ENCODE measurements at regions not wholly inside any gene's neighbourhood (a gene's known extent, or its start where the extent isn't known, plus 50 kb on each side); places are given as distances from the start of the nearest gene placed in this dataset.
A peak's percentile ranks its signal among the peaks of the same experiment; 100 is the strongest.

DNA sequence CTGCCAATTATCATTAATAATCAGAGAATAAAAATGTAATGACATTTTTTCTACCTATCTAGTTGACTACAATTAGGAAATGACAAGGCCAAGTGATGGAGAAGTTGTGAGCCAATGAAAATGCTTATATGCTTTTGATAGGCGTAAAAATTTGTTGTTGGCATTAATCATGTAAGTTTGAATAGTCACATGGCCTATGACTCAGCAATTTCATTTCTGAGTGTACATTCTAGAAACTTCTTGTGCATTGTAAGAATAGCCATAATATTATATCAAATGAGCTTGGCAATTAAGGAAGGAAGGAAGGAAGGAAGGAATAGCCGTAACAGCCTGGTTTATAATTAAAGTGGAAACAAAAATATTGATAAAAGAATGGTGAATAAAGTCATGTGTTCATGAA lies 179.9 kb downstream of the PTH2R start:
- no peak for DNase-seq
- Mint-ChIP-seq H3K9me3 (ENCODE audit: unreplicated experiment) (no peaks in the 10 kb centered on the region), H3K27me3 (ENCODE audit: insufficient read depth, unreplicated experiment) (no peaks in the 10 kb centered on the region), H3K4me3 (ENCODE audit: unreplicated experiment) (no peak overlapping the region), H3K36me3 (ENCODE audit: insufficient read depth, unreplicated experiment) (no peaks in the 10 kb centered on the region), H3K4me1 (ENCODE audit: low read depth, unreplicated experiment) (no peaks in the 10 kb centered on the region), H3K27ac (ENCODE audit: unreplicated experiment) (no peak overlapping the region)
- BruUV-seq (replicated peaks): no TSS peak
- Histone ChIP-seq H3K9me3 (no peaks in the 10 kb centered on the region), H3K4me3 (ENCODE audit: low read depth, low read length) (no peak overlapping the region), H3K4me1 (no peaks in the 10 kb centered on the region), H3K36me3 (ENCODE audit: control insufficient read depth, insufficient read depth, low read length) (no peaks in the 10 kb centered on the region), H3K27me3 (replicated peaks; ENCODE audit: control insufficient read depth, insufficient read depth, low read length) (no peaks in the 10 kb centered on the region)
- intact Hi-C loops (cut with micrococcal nuclease; ENCODE audit: unreplicated experiment): no loop called here
- POLR2A ChIA-PET: no interaction called here
- CTCF ChIA-PET: no interaction called here
- TF ChIP-seq, protein P1, sequence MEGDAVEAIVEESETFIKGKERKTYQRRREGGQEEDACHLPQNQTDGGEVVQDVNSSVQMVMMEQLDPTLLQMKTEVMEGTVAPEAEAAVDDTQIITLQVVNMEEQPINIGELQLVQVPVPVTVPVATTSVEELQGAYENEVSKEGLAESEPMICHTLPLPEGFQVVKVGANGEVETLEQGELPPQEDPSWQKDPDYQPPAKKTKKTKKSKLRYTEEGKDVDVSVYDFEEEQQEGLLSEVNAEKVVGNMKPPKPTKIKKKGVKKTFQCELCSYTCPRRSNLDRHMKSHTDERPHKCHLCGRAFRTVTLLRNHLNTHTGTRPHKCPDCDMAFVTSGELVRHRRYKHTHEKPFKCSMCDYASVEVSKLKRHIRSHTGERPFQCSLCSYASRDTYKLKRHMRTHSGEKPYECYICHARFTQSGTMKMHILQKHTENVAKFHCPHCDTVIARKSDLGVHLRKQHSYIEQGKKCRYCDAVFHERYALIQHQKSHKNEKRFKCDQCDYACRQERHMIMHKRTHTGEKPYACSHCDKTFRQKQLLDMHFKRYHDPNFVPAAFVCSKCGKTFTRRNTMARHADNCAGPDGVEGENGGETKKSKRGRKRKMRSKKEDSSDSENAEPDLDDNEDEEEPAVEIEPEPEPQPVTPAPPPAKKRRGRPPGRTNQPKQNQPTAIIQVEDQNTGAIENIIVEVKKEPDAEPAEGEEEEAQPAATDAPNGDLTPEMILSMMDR (IDR thresholded peaks at IDR 0.05; ENCODE audit: insufficient read depth in 1 of 2, low read depth in 1 of 2, low read length in 1 of 2, severe bottlenecking in 1 of 2, unreplicated experiment in 1 of 2): no peak

DNA sequence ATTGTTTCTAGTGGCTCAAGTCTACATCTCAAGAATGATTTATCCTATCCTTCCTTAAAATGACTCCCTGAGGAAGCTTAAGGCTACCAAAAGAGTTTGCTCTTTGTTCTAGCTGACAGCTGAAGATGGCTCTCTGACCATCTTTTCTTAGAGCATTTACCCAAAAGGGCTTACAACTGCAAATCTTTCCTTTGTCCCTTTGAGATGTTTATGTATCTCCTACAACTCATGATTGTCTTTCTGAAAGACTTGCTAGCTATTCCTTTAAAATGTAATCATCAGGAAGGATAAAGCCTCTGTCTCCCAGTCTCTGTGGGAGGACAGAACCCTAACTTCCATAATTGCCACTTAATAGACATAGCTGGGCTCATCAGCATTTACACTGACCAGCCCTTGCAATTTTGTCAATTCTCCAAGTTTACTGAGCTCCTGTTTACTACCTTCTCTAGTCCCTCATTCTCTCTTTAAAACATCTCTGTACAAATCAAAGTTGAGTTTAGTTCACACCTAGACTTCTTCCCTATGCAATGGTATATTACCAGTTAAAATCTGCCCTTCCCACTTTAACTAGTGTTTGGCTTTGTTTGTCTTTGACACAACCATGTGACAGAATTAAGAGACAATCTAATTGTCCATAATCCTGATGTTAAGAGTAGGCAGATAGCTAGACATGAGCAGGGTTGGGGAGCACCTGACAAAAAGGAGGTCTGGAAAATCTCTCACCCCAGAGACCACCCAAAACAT lies 188.2 kb downstream of the PTH2R start:
- Histone ChIP-seq H3K4me1 (peaks cover 22% of the 10 kb centered on the region), H3K36me3 (ENCODE audit: control insufficient read depth, insufficient read depth, low read length) (no peaks in the 10 kb centered on the region), H3K4me3 (ENCODE audit: low read depth, low read length) (no peak overlapping the region), H3K9me3 (no peaks in the 10 kb centered on the region), H3K27me3 (replicated peaks; ENCODE audit: control insufficient read depth, insufficient read depth, low read length) (no peaks in the 10 kb centered on the region)
- no TSS peak for BruUV-seq (replicated peaks)
- TF ChIP-seq, protein P1 (IDR thresholded peaks at IDR 0.05; ENCODE audit: insufficient read depth in 1 of 2, low read depth in 1 of 2, low read length in 1 of 2, severe bottlenecking in 1 of 2, unreplicated experiment in 1 of 2): no peak
- ChIA-PET CTCF (interaction anchor here (0.6 to 1.0 kb wide), 3 partner anchors 105 to 129 kb away, joined by 3 to 7 read pairs (median 4); no protein-coding TSS in a partner anchor), POLR2A (no interaction called here)
- intact Hi-C loops (cut with micrococcal nuclease; ENCODE audit: unreplicated experiment): loop anchor here (1.0 to 5.0 kb wide), 4 partner anchors 43 to 613 kb away; no protein-coding TSS in a partner anchor
- H3K4me1 Mint-ChIP-seq (ENCODE audit: low read depth, unreplicated experiment): peaks cover 18% of the 10 kb centered on the region
- peak overlapping the region; percentile 92 for H3K27ac Mint-ChIP-seq (ENCODE audit: unreplicated experiment)
- no peak for DNase-seq
- no peaks in the 10 kb centered on the region for H3K27me3 Mint-ChIP-seq (ENCODE audit: insufficient read depth, unreplicated experiment)
- H3K9me3 Mint-ChIP-seq (ENCODE audit: unreplicated experiment): peaks cover 9% of the 10 kb centered on the region
- H3K4me3 Mint-ChIP-seq (ENCODE audit: unreplicated experiment): peak overlapping the region; percentile 65
- H3K36me3 Mint-ChIP-seq (ENCODE audit: insufficient read depth, unreplicated experiment): no peaks in the 10 kb centered on the region

DNA sequence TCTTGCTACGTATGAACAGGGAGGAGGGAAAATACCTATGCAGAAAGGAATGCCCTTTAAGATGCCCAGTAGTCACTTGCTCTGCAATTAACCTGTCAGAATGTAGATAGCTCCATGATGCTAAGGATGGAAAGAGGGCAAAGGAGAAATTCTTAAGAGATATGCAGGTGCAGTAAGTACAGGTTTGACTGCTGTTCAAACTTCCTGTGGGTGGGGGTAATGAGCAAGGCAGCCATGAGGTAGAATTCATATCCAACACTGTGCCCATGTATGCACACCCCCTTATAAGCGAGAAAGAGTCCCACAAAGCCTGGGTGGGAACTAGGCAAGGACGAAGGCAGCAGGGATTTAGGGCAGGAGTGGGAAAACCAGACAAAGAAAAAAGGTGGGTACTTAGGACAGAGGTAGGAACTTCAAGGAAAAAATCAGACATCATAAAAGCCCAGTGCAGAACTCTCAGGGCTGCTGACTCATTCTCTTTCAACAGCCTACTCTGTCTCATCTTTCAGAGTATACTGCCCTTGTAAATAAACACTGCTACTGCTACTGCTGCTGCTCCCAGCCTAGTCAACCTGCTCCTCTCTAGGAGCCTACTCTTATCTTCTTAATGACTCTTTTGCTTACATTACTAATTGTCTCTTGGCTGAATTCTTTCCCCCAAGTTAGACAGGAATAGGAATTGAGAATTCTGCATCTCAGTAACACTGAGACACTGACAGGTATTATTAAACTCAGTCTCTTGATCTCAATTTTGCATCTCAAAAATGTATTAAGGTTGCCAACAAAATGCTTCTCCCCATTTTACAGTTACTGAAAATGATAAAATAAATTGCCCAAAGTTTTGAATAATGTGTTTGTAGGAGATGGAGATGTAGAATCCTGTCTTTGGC lies 189.0 kb downstream of the PTH2R start:
- Mint-ChIP-seq H3K27me3 (ENCODE audit: insufficient read depth, unreplicated experiment) (no peaks in the 10 kb centered on the region), H3K27ac (ENCODE audit: unreplicated experiment) (peak overlapping the region; percentile 92), H3K36me3 (ENCODE audit: insufficient read depth, unreplicated experiment) (no peaks in the 10 kb centered on the region), H3K4me1 (ENCODE audit: low read depth, unreplicated experiment) (peaks cover 18% of the 10 kb centered on the region), H3K9me3 (ENCODE audit: unreplicated experiment) (peaks cover 14% of the 10 kb centered on the region), H3K4me3 (ENCODE audit: unreplicated experiment) (peak overlapping the region; percentile 65)
- Histone ChIP-seq H3K9me3 (no peaks in the 10 kb centered on the region), H3K27me3 (replicated peaks; ENCODE audit: control insufficient read depth, insufficient read depth, low read length) (no peaks in the 10 kb centered on the region), H3K4me1 (peaks cover 22% of the 10 kb centered on the region), H3K4me3 (ENCODE audit: low read depth, low read length) (no peak overlapping the region), H3K36me3 (ENCODE audit: control insufficient read depth, insufficient read depth, low read length) (no peaks in the 10 kb centered on the region)
- no TSS peak for BruUV-seq (replicated peaks)
- POLR2A ChIA-PET: no interaction called here
- peak; percentile 72 to 77 for DNase-seq
- intact Hi-C loops (cut with micrococcal nuclease; ENCODE audit: unreplicated experiment): loop anchor here (1.0 to 5.0 kb wide), 4 partner anchors 43 to 613 kb away; no protein-coding TSS in a partner anchor
- TF ChIP-seq, protein P1 (IDR thresholded peaks at IDR 0.05; ENCODE audit: insufficient read depth in 1 of 2, low read depth in 1 of 2, low read length in 1 of 2, severe bottlenecking in 1 of 2, unreplicated experiment in 1 of 2): peak; percentile 32 to 51
- CTCF ChIA-PET: interaction anchor here (0.6 to 1.0 kb wide), 3 partner anchors 106 to 130 kb away, joined by 3 to 7 read pairs (median 4); no protein-coding TSS in a partner anchor
